Activated CD4-positive, alpha-beta T cell treated with anti-CD3 and anti-CD28 coated beads for 4 hours (primary cell): ENCODE measurements at regions not wholly inside any gene's neighbourhood (a gene's known extent, or its start where the extent isn't known, plus 50 kb on each side); places are given as distances from the start of the nearest gene placed in this dataset.
"Not testable (repeated sequence)": the region's sequence is repeated elsewhere in the genome, so short reads cannot be mapped to it uniquely, and the experiment has no call there.

Experiments
- DNase-seq, 2 donors: peaks; one replicate each; pipeline ENCODE4 v3.0.0-alpha.2; 2020

DNA sequence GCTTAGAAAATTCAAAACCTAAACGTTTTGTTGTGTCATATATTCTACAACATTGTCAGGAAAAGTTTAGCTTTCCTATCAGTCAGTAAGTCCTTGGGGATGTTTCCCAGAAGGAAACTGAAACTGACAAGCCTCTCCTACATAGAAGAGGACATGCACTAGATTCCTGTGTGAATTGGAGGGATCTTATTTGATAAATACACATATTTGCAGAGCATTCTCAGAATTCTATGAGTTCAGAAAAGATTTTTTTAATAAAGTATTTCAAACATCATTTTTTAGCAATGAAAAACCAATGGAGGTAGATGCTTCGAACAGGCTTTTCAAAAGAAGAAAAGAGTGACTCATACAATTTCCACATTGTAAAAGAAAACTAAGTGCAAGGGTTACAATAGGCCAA is 1706.7 kb downstream of the SUCLG1 start:
- no peak for DNase-seq

DNA sequence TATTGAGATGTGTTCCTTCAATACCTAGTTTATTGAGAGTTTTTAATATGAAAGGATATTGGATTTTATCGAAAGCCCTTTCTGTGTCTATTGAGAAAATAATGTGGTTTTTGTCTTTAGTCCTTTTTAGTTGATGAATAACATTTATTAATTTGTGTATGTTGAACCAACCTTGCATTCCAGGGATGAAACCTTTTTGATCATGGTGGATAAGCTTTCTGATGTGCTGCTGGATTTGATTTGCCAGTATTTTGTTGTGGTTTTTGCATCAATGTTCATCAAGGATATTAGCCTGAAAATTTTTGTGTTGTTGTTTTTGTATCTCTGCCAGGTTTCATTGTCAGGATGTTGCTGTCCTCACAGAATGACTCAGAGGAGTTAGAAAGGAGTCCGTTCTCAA is 1710.4 kb downstream of the SUCLG1 start:
- no peak for DNase-seq

DNA sequence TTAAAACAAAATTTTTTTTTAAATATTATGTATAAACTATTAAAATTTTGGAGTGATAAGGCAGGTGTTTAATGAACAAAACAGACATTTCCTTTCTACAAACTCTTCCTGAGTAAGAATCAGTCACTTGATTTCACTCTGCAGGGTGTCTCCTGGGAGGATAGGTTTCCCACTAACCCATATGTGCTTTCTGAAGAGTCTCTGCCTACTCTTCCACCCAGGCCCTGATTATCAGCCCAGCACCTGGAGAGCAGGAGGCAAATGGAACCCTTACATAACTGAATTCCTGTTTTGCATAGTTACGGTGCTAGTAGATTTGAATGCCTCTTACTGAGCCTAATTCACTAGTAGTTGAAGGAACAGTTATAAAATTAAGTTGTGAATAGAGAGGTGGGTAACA is 1718.6 kb downstream of the SUCLG1 start:
- DNase-seq: no peak

DNA sequence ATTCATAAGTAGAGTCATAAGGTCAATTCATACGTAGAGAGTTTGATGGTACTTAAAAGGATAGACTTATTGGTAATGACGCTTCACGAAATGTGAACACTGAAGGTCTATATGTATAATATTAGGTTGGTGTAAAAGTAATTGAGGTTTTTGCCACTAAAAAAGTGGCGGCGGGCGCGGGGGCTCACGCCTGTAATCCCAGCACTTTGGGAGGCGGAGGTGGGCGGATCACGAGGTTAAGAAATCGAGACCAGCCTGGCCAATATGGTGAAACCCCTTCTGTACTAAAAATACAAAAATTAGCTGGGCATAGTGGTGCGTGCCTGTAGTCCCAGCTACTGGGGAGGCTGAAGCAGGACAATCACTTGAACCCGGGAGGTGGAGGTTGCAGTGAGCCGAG is 1721.1 kb downstream of the SUCLG1 start:
- DNase-seq: not testable (repeated sequence)

DNA sequence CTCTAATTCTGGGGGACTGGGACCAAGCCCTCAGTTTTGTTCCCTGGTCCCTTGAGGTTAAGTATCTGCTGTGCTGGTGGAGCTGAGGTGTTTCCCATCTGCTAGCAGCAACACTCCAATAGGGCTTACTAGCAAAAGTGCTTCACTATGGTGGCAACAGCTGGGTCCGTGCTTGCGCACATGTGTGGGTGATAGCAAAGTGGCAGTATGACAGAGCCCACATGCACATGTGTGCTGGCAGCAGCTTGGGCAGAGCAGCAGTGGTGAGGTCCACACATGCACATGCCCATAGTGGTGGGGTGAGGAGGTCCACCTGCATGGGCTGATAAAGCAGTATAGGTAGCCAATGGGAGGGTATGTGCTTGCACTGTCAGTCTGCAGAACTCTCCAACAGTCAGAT is 1723.7 kb downstream of the SUCLG1 start:
- DNase-seq: no peak

DNA sequence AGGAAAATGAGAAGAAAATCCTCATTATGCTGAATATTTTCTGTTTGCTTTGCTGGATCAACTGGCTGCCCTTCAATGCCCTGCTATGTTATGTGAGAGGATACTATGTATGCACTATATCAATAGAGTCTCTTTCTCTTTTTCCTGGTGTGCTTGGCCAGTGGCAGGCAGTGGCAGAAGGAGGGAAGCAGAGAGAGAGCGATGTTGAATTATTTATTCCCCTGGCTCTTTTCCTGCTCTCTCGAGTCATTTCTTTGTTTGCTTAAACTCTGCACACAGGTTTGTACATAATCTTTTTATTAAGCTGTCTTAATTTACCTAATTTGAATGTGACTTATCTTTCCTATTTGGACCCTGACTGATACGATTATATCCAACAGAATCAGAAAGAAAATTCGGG is 1727.3 kb downstream of the SUCLG1 start:
- no peak for DNase-seq

DNA sequence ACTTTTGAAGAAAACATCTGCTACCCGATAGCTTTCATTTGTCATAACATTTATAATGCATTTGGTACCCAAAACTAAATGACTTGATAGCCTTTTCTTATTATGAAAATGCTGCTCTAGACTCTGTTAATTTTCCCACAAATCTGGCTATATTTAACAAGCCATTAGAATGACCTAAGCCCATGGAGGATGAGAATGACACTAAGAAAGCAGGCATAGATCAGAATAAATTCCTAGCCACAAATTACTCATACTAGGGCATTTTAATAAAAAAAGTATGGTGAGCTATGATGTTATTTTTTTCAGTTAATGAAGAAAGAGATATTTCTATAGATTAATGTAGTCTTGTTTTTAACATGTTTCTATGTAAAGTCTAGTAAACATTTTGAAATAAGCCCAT is 1728.3 kb downstream of the SUCLG1 start:
- no peak for DNase-seq

DNA sequence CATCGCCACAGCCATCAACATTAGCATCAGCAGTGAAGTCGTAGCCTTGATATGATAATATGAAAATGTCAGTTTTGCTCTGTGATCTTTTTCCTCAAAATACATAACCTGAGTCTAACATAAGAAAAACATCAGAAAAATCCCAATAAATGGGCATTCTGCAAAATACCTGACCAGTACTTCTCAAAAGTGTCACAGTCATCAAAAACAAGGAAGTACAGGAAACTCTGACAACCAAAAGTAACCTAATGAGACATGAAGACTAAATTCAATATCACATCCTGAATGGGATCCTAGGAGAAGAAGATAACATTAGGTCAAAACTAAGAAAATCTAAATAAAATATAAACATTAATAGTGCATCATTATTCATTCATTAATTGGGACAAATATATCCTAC is 1731.0 kb downstream of the SUCLG1 start:
- DNase-seq: no peak

DNA sequence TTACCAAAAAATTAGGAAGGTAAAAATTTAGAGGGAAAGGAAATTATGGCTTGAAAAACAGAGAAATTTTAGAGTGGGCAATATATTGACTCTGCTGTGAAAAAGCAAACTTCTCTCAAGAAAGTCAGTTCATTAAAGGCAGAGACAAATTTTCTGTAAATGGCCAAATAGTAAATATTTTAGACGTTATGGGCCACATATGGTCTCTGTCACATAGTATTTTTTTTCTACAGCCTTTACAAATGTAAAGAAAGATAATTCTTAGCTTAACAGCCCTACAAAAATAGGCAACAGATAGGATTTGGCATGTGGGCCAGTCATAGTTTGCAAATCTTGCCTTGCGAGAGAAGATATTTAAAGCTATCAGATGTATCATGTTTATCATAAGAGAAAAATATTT is 1750.4 kb downstream of the SUCLG1 start:
- no peak for DNase-seq

DNA sequence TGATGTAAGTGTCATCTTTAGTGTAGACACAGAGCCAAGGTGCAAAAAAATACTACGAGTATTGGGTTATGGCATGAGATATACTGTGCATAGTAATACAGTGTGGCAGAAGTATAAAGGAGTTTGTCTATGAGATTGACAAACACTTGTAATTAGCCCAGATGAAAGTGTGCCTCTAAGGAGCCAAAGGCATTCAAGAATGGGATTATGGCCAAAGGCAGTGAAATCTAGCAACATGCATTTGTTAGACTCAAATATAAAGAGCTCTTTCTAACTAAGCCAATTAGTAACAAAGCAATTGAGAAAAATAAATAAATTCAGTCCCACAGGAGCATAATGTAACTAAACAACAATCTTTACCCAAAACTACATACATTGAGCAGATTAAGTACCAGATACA is 1761.8 kb downstream of the SUCLG1 start:
- no peak for DNase-seq

DNA sequence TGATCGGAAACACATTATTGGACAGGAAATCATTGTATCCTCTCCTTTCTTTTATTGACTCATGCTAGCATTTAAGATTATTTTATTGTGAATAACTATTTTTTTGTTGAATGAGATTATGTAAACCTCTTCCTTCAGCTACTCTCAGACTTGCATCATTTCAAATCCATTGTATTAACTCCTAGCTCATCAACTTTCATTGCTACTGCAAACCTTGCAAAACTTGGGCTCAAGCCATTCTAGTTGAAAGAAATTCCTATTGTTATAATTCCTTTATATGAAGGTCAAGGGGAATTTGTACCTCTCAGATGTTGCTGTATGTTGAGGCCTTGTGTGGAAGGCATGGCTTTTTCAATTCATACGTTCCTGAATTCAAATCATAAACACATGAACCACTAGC is 1764.6 kb downstream of the SUCLG1 start:
- no peak for DNase-seq

DNA sequence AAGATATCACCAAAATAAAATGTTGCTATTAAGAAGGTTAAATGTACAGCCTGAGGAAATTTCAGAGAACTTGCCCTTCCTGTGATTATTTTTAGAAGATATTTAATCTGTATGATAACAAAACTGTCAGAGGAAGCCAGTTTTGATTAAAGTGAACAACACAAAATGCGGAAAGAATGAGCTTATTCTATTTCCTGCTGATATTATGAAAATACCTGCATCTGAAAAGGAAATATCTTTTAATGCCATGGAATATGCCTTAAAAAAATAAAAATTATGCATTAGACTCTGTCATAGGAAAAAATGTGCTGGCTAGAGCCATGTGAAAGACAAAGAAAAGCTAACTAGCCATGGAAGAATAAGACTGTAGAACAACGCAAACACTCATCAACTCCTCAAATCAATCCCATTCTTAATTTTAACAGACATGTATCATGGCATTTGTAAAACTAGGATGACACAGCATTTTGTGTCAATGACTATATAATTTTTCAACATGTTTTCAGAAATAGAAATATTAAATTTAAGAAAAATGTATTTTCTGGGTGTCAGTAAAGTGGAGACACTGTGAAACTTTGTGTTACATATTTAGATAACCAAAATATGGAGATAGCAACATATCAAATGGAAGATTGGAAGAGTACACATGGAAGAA is 1768.2 kb downstream of the SUCLG1 start:
- DNase-seq: no peak

DNA sequence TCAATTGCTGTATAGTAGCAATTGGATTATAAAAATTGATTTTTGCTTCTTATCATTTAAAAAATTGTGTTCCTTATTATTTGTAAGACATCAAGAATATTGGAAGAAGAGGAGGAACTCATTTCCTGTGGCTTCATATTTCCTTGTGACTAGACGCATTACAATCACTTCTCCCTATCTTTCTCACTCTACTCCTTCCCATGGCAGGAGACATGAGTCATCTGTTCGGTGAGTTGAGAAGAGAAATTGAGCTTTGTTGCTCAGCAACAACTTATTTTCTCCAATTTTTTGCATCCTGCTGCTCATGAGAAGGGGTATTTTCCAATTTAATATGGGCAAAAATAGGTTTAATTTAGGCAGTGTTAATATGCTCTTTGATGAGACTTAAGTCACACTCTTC is 1783.9 kb downstream of the SUCLG1 start:
- DNase-seq: no peak

DNA sequence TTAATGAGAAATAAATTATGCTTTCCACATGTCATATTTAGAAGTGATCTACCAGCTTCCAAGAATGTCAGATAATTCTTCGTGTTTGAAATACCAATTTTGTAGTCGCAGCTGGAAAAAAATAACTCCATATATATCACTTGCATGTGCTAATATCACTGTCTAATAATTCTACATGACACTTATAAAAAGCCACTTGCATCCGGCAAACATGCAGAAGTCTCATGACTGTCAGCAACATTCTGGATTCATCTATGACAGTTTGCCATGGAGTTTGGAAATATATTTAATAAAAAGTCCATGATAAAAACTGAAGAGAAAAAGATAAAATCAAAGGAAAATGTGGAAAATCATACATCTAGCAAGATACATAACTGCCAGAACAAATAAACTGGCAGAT is 1784.4 kb downstream of the SUCLG1 start:
- DNase-seq: no peak

DNA sequence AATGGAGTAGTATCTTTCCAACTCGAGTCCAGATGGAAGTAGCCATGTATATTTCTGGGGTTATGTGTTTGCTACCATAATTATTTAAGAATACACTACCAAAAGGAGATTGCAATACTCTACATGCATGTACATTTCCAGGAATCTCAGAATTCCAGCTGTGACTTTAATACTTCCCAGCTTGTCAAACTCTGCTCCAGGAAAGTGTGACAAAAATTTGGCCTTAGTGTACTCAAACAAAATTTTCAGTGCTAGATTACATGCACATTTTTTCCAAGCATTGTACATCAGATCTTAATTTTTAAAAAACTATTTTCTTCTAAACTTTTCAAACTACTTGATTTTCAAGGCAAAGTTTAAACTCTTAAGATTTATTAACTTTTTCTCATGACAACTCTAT is 1791.6 kb downstream of the SUCLG1 start:
- DNase-seq: no peak

DNA sequence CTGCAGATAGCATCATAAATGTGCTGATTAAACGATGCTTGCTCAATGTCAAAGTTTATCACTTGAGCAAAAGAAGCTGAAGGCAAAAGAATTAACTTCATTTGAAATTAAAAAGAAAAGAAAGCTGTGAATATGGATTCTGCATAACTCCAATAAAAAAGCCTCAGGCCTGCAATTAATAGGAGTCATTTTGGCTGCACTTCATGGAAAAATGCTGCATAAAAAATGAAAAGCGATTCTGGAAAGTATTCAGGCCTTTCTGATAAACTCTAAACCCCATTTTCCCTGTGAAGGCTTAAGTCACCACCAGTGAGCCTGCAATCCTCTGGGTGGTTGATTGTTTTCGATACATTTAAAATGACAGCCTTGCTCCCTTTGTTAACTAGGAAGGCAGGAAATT is 1793.4 kb downstream of the SUCLG1 start:
- no peak for DNase-seq

DNA sequence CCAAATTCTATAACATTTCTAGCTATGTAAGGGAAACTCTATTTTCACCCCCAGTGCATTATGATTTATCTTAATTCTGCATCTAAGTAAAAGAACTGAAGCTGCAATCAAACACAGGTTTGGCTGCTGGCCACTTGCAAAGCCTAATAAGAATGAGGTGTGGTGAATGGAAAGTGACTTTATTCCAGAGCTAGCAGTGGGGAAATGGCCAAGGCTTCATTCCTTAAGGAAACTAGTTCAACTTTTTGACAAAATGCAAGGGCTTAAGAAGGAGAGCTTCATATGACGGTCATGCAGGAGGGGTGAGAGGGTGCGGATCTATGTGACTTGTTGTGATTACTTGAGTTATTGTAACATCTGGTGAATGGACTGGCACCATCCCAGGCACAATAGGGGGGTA is 1802.0 kb downstream of the SUCLG1 start:
- DNase-seq: no peak

DNA sequence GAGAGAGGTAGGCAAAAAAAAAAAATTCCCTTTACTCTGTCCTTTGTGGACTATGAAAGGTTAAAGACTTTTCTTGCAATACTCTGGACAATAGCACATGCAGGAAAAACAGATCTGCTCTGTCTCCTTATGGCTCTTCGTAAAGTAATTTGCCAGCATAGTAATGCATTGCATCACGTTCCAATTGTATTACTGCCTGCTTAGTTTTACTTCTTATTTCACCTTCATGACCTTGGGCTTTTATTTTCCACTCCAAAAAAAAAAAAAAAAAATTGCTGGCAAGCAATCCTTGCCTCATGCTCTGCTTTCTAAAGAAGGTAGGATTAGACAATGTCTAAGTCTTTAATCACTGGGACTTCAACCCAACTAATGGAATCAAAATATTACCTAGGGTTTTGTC is 1802.7 kb downstream of the SUCLG1 start:
- no peak for DNase-seq

DNA sequence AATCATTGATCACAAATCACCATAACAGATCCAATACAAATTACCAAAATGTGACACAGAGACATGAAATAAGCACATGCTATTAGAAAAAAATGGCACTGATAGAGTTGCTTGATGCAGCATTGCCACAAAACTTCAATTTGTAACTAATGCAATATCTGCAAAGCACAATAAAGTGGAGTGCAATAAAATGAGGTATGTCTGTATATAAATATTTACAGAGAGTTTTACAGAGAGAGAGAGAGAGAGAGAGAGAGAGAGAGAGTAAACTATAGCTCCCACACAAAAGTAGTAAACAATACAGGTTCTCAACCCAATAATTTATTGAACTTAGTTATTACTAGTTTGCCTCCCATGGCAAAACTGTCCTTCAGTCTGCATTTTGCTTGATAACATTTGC is 1807.0 kb downstream of the SUCLG1 start:
- no peak for DNase-seq

DNA sequence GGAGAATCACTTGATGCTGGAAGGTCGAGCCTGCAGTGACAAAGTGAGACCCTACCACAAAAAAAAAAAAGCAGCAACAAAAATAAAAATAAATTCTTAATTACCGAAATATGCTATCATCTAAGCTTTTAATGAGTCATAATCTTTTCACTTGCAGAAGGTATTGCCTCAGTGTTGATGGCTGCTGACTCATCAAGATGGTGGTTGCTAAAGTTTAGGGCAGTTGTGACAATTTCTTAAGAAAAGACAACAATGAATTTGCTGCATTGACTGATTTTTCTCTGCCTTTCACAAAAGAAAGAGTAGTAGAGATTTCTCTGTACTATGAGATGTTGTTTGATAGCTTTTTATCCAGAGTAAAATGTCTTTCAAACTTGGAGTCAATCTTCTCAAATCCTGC is 1809.0 kb downstream of the SUCLG1 start:
- DNase-seq: no peak

DNA sequence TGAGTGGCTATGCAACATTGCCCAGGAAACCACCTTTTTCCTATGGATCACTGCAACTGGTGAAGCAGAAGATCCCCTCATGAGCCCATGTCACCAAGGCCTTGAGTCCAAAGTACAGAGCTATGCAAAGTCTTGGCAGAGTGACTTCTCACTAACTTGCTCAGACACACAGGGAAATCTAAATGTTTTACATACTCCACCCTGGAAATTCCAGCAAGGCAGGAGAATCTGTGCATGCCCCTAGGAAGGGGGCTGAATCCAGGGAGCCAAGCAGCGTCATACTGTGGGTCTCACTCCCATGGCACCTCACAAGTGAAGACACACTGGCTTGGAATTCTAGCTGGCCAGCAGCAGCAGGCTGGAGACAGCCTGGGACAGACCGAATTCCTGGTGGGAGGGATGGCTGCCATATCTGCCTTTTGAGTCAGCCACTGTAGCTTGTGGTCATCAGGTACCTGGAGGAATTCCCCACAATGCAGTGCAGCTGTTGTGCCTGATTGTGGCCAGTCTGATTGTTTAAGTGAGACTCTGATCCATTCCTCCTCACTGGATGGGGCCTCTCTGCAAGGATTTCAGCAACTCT is 1817.4 kb downstream of the SUCLG1 start:
- no peak for DNase-seq

DNA sequence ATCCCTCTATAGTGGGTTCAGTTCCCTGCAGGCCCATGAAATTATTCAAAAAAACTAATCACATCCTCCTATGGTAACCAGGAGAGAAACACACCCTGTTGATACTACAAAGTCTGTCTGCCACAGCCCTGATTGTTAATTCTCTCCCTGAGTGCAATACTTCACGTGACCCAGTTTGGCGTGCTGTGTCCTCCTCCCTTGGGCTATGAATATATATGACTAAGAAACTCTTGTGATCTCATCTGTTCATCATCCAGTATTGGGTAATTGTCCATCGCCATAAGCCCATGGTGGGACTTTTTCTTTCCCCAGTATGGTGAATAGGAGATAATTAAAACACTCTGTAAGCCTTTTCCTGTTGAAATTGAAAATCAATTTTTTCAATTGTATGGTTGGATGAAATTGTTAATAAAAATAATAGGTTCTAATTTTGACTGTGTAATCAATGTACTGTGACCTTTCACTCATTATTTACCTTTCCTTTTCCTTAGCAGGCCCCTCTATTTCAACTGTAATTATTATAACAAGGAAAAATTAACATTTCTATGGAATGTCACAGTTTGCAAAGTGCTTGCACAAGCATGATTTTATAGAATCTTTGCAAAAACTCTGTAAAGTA is 1822.6 kb downstream of the SUCLG1 start:
- no peak for DNase-seq

DNA sequence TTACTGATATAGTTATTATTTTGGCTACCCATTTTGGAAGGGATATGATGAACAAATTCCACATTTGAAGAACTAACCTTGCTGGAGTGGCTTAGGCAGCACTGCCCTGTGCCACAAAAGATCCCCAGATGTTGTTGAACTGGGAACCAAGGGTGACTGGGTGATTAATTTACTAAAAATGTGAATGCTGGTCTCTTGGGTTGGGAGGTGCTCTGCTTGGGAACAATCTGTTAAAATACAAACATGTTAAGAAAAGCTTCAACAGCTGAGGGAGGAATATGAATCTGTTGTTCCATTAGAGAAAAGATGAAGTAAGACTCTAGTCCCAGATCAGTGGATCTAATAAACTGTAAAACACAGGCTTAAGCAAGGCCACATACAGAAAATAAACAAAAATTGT is 1860.1 kb downstream of the SUCLG1 start:
- DNase-seq: no peak

DNA sequence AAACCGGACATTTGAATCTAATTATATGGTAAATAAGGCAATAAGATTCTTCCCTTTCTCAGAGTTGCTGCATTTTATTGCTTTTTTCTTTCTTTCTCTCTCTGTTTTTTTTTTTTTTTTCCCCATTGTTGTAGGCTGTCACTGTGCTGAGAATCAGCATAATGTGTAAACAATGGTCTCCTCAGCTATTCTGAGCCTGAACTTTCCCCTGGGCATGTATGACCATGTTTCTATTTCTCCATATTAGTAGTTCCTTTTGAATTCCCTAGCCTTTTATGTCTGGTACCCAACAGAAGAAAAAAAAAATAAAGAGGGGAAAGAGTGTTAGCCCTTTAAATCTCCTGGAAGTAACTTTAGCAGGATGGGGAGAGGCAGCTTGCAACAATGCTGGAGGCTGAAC is 1862.5 kb downstream of the SUCLG1 start:
- no peak for DNase-seq

DNA sequence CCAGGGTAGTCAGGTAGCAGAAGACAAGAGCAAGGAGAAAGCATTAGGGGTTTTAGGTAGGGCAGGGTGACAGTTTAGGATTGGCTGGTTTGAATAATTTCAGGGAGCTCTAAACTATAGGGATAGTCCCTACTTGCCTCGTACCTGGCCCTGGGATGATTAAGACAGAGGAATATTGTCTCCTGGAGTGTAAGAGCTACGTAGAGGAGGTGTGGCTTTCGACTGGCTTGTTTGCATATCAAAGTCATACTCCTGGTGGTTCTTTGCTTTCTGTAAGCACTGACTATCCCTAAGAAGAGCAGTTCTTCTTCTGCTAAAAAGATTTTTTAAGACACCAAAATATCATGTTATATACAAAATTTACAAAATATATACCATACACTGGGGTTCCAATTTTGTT is 1867.4 kb downstream of the SUCLG1 start:
- no peak for DNase-seq
